Omental fat pad (tissue), 3 donors: ENCODE measurements at regions not wholly inside any gene's neighbourhood (a gene's known extent, or its start where the extent isn't known, plus 50 kb on each side); places are given as distances from the start of the nearest gene placed in this dataset.

Source experiments
- ATAC-seq: fragments of 150-250 bp; one replicate; pipeline ENCODE4 v1.9.1; 2016; ENCODE audit warnings: mild to moderate bottlenecking, moderate library complexity; ENCODE audit not compliant: low FRiP score
- DNase-seq: peaks from one replicate; pipeline ENCODE4 v3.0.0-alpha.2; 2019; ENCODE audit warnings: low spot score
- CTCF ChIP-seq, 3 donors: fragments of 450-650 bp; IDR thresholded peaks; one replicate each; pipeline ENCODE4 v1.5.1; 2016 to 2017; ENCODE audit warnings: antibody characterized with exemption in 3 of 3, mild to moderate bottlenecking in 3 of 3, moderate library complexity in 2 of 3

GRCh38 chr3:144457758-144458157 lies 486.1 kb downstream of the DIPK2A start:
- no peak for ATAC-seq
- no peak for TF ChIP-seq CTCF (IDR thresholded peaks at IDR 0.05)
- no peak for DNase-seq

DNA sequence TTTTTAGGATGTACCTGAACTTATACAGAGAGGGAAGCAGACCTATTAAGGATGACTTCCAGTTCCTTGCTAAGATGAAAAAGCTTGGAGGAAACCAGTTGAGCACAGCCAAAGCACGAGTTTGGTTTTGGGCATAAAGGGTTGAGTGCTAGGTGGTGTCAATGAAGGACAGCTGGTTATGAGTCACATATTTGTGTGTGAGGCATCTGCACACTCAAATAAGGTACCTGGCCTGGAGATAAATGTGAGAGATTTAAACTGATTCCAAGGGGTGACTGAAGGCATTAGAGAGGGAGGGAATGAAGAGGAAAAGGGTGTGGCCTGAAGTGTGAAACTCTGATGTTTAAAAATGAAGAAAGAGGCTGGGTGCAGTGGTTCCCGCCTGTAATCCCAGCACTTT lies 486.7 kb downstream of the DIPK2A start:
- ATAC-seq (no peak), DNase-seq (no peak)
- TF ChIP-seq CTCF (IDR thresholded peaks at IDR 0.05): no peak

DNA sequence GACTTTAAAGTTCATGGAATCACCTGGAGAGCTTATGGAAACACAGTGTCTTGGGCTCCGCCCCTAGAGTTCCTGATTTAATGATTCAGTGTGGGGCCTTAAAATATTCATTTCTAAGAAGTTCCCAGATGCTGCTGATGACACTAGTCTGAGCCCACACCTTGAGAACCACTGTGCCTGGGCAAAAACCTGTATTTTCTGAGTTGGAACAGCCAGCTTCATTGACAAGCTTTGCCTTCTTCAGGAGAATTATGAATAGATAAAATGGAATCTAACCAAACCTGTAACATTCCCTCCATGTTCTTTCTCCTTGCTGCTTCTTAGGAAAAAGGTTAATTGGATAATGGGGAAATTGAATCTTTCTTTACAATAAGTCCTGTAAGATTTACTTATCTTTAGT lies 490.7 kb downstream of the DIPK2A start:
- ATAC-seq: no peak
- DNase-seq: no peak
- TF ChIP-seq CTCF (IDR thresholded peaks at IDR 0.05): no peak

DNA sequence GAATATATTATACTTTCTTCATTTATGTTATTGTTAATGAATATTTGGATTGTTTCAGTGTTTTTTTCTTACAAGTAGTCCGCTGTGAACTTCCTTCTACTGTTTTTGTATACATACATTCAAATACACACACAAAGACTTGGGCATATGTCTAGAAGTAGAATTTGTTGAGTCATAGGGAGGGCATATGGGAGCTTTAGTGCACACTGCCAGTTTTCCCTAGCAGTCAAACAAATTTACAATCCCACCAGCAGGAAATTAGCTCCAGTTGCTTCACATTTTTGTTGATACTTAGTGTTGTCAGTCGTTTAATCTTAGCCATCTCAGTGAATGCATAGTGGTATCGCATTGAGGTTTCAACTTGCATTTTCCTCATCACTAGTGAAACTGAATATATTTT lies 492.3 kb downstream of the DIPK2A start:
- ATAC-seq (no peak), DNase-seq (no peak)
- TF ChIP-seq CTCF (IDR thresholded peaks at IDR 0.05): no peak

GRCh38 chr3:144466114-144466513 lies 494.5 kb downstream of the DIPK2A start:
- no peak for TF ChIP-seq CTCF (IDR thresholded peaks at IDR 0.05)
- DNase-seq (no peak), ATAC-seq (no peak)

DNA sequence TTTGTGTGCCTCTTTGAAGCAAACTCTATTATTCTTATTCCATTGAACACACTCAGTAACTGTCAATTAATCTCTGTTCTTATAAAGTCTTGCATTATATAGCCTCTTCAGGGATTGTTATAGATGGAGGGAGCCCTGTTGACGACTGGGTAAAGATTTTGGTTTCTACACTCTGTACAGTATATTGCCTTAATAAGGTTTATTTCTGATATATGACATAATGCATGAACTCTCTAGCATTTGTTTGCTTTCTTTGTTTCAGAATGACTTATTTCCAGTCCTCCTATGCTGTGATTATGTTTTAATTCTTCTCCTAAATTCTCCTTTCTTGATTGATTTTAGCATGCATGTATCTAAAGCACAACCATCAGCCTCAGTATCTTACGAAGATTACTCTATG lies 494.9 kb downstream of the DIPK2A start:
- no peak for ATAC-seq
- no peak for DNase-seq
- TF ChIP-seq CTCF (IDR thresholded peaks at IDR 0.05): no peak

DNA sequence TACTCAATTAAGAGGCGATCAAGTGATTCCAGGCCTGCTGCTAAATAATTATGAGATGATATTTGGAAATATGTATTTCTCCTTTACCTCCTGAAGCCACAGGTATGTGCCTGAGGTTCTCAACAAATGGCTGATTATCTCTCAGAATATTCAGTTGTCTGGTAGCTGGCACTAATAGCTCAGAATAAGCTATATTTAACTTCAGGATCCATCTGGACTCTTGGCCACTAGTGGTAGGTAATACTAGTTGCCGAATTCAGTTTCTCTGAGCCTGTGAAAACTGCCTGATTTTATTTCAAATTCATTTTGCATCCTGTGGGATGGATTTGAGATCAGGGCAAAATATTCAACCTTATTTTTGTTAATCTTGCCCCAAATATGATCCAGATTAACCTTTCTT lies 499.0 kb downstream of the DIPK2A start:
- DNase-seq (no peak), ATAC-seq (no peak)
- TF ChIP-seq CTCF (IDR thresholded peaks at IDR 0.05): no peak
